H9 (cell line): ENCODE measurements at regions not wholly inside any gene's neighbourhood (a gene's known extent, or its start where the extent isn't known, plus 50 kb on each side); places are given as distances from the start of the nearest gene placed in this dataset.

Experiments used
- DNase-seq: peaks from one replicate; pipeline ENCODE4 v3.0.0-alpha.2; 2017
- H2AFZ ChIP-seq: one replicate; pipeline ENCODE4 v1.6.1; 2013; ENCODE audit warnings: mild to moderate bottlenecking, low read length, control low read depth, moderate library complexity
- H2AK5ac ChIP-seq: 2 replicates; pipeline ENCODE4 v1.6.1; 2013; ENCODE audit warnings: low read length, control low read depth, mixed read lengths; ENCODE audit not compliant: insufficient read length
- H2BK120ac ChIP-seq: one replicate; pipeline ENCODE4 v1.6.1; 2013; ENCODE audit warnings: low read depth, mild to moderate bottlenecking, low read length, control low read depth, inconsistent platforms; ENCODE audit not compliant: poor library complexity, severe bottlenecking
- H2BK12ac ChIP-seq: 2 replicates; pipeline ENCODE4 v1.6.1; 2013; ENCODE audit warnings: low read length, control low read depth, mixed read lengths, low read depth; ENCODE audit not compliant: insufficient read length
- H2BK15ac ChIP-seq: 2 replicates; pipeline ENCODE4 v1.6.1; 2013; ENCODE audit warnings: low read depth, low read length, control low read depth
- H2BK20ac ChIP-seq: one replicate; pipeline ENCODE4 v1.6.1; 2013; ENCODE audit warnings: low read depth, mild to moderate bottlenecking, low read length, control low read depth, inconsistent platforms; ENCODE audit not compliant: poor library complexity, severe bottlenecking
- H2BK5ac ChIP-seq: 2 replicates; pipeline ENCODE4 v1.6.1; 2013; ENCODE audit warnings: low read length, control low read depth, mixed read lengths; ENCODE audit not compliant: insufficient read length
- H3K14ac ChIP-seq: 2 replicates; pipeline ENCODE4 v1.6.1; 2013; ENCODE audit warnings: low read length, control low read depth; ENCODE audit not compliant: insufficient read depth
- H3K18ac ChIP-seq: 2 replicates; pipeline ENCODE4 v1.6.1; 2013; ENCODE audit warnings: low read depth, mild to moderate bottlenecking, mixed read lengths, low read length, control low read depth; ENCODE audit not compliant: insufficient read length
- H3K23ac ChIP-seq: 2 replicates; pipeline ENCODE4 v1.6.1; 2013; ENCODE audit warnings: low read length, control low read depth, mixed read lengths, low read depth; ENCODE audit not compliant: insufficient read length
- H3K23me2 ChIP-seq: 2 replicates; pipeline ENCODE4 v1.6.1; 2013; ENCODE audit warnings: low read depth, mild to moderate bottlenecking, mixed read lengths, low read length, control low read depth; ENCODE audit not compliant: insufficient read length, poor library complexity, severe bottlenecking
- H3K27ac ChIP-seq: 2 replicates; pipeline ENCODE4 v1.5.1; 2013; ENCODE audit warnings: low read length, control low read depth, mixed read lengths, low read depth; ENCODE audit not compliant: insufficient read length
- H3K27me3 ChIP-seq: 2 replicates; pipeline ENCODE4 v1.6.1; 2013; ENCODE audit warnings: low read length, control low read depth, inconsistent platforms; ENCODE audit not compliant: insufficient read depth
- H3K4ac ChIP-seq: 2 replicates; pipeline ENCODE4 v1.6.1; 2013; ENCODE audit warnings: low read depth, mild to moderate bottlenecking, control low read depth, inconsistent platforms, low read length, moderate library complexity
- H3K4me1 ChIP-seq: 2 replicates; pipeline ENCODE4 v1.6.1; 2013; ENCODE audit warnings: low read length, control low read depth, inconsistent platforms; ENCODE audit not compliant: insufficient read depth
- H3K4me2 ChIP-seq: 2 replicates; pipeline ENCODE4 v1.6.1; 2013; ENCODE audit warnings: low read length, control low read depth, mixed read lengths; ENCODE audit not compliant: insufficient read length, insufficient read depth
- H3K56ac ChIP-seq: 2 replicates; pipeline ENCODE4 v1.6.1; 2013; ENCODE audit warnings: low read depth, mild to moderate bottlenecking, mixed read lengths, low read length, control low read depth; ENCODE audit not compliant: insufficient read length
- H3K79me1 ChIP-seq: 2 replicates; pipeline ENCODE4 v1.6.1; 2013; ENCODE audit warnings: low read depth, mild to moderate bottlenecking, moderate library complexity, low read length, control low read depth, inconsistent platforms; ENCODE audit not compliant: insufficient read depth, poor library complexity, severe bottlenecking
- H3K79me2 ChIP-seq: 2 replicates; pipeline ENCODE4 v1.6.1; 2013; ENCODE audit warnings: low read length, control low read depth, inconsistent platforms; ENCODE audit not compliant: insufficient read depth
- H3K9ac ChIP-seq: 2 replicates; pipeline ENCODE4 v1.6.1; 2013; ENCODE audit warnings: low read length, control low read depth, mixed read lengths; ENCODE audit not compliant: insufficient read length; ENCODE audit errors: extremely low read depth
- H3K9me3 ChIP-seq: one replicate; pipeline ENCODE4 v1.6.1; 2013; ENCODE audit warnings: low read depth, low read length, inconsistent platforms; ENCODE audit not compliant: control insufficient read depth
- H3T11ph ChIP-seq: one replicate; pipeline ENCODE4 v1.6.1; 2013; ENCODE audit warnings: mild to moderate bottlenecking, low read length, control low read depth, inconsistent platforms
- H4K20me1 ChIP-seq: one replicate; pipeline ENCODE4 v1.6.1; 2013; ENCODE audit not compliant: control insufficient read depth, insufficient read length, insufficient read depth
- H4K5ac ChIP-seq: 2 replicates; pipeline ENCODE4 v1.6.1; 2013; ENCODE audit warnings: low read depth, mild to moderate bottlenecking, mixed read lengths, low read length, control low read depth; ENCODE audit not compliant: insufficient read length
- H4K8ac ChIP-seq: replicated peaks from 2 replicates; pipeline ENCODE4 v1.6.1; 2013; ENCODE audit warnings: low read length, control low read depth, mixed read lengths, low read depth; ENCODE audit not compliant: insufficient read length
- H4K91ac ChIP-seq: 2 replicates; pipeline ENCODE4 v1.6.1; 2013; ENCODE audit warnings: low read depth, mild to moderate bottlenecking, moderate library complexity, mixed read lengths, low read length, control low read depth; ENCODE audit not compliant: insufficient read length
- H3K27ac Mint-ChIP-seq, 3 experiments: 2 replicates in 2 of 3; 3 replicates in 1 of 3; pipeline ENCODE4 v1.8.0; 2020 to 2021; ENCODE audit warnings: mixed read lengths in 3 of 3, mild to moderate bottlenecking in 1 of 3, moderate library complexity in 1 of 3
- H3K27me3 Mint-ChIP-seq: 2 replicates; pipeline ENCODE4 v1.8.0; 2021; ENCODE audit warnings: low read depth, mild to moderate bottlenecking, moderate library complexity, mixed read lengths
- H3K36me3 Mint-ChIP-seq, 3 experiments: 2 replicates in 2 of 3; 3 replicates in 1 of 3; pipeline ENCODE4 v1.8.0; 2020 to 2021; ENCODE audit warnings: low read depth in 3 of 3, mixed read lengths in 3 of 3; ENCODE audit not compliant: insufficient read depth in 1 of 3
- H3K4me1 Mint-ChIP-seq, 2 experiments: 2 replicates each; pipeline ENCODE4 v1.8.0; 2020; ENCODE audit warnings: mixed read lengths in 2 of 2
- H3K4me3 Mint-ChIP-seq, 2 experiments: 2 replicates in 1 of 2; 3 replicates in 1 of 2; pipeline ENCODE4 v1.8.0; 2020 to 2021; ENCODE audit warnings: mild to moderate bottlenecking in 2 of 2, mixed read lengths in 2 of 2, moderate library complexity in 1 of 2
- H3K9me3 Mint-ChIP-seq, 2 experiments: 2 replicates in 1 of 2; 3 replicates in 1 of 2; pipeline ENCODE4 v1.8.0; 2020; ENCODE audit warnings: mild to moderate bottlenecking in 2 of 2, mixed read lengths in 2 of 2, moderate library complexity in 1 of 2
- WGBS: extraction: QIAGEN DNeasy Blood & Tissue Kit; methylation state at CpG from one replicate; pipeline ENCODE4 v1.1.7; 2013; ENCODE audit warnings: missing lambda C conversion rate, low lambda C conversion rate, mixed read lengths; ENCODE audit not compliant: insufficient read length; ENCODE audit errors: extremely low coverage; 5-methylcytosine and 5-hydroxymethylcytosine counted together
- TF ChIP-seq, protein P1 (sequence below): fragments of 200-600 bp; sonication (generic); conservative IDR thresholded peaks from 3 replicates; pipeline ENCODE4 v1.8.0; 2021; ENCODE audit warnings: antibody characterized with exemption, mild to moderate bottlenecking

DNA sequence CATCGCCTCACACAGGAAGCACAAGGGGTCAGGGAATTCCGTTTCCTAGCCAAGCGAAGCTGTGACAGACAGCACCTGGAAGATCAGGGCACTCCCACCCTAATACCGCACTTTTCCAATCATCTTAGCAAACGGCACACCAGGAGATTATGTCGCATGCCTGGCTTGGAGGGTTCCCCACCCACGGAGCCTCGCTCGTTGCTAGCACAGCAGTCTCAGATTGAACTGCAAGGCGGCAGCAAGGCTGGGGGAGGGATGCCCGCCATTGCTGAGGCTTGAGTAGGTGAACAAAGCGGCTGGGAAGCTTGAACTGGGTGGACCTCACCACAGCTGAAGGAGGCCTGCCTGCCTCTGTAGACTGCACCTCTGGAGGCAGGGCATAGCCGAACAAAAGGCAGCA is 384.8 kb downstream of the CNTN6 start:
- Histone ChIP-seq H2BK5ac (no peak overlapping the region), H2BK15ac (no peak overlapping the region), H4K5ac (no peak overlapping the region), H3K23ac (no peak overlapping the region), H3K9me3 (no peaks in the 10 kb centered on the region), H3K4ac (no peak overlapping the region), H4K20me1 (no peaks in the 10 kb centered on the region), H3K79me2 (no peaks in the 10 kb centered on the region), H2BK20ac (no peak overlapping the region), H3T11ph (no peak overlapping the region), H2BK120ac (no peak overlapping the region), H3K14ac (no peak overlapping the region), H3K23me2 (no peaks in the 10 kb centered on the region), H4K8ac (no peak overlapping the region), H3K4me1 (no peaks in the 10 kb centered on the region), H2BK12ac (no peak overlapping the region), H3K9ac (no peak overlapping the region), H3K56ac (no peak overlapping the region), H3K27me3 (no peaks in the 10 kb centered on the region), H3K79me1 (no peaks in the 10 kb centered on the region), H2AK5ac (no peak overlapping the region), H3K27ac (no peak overlapping the region), H3K4me2 (no peak overlapping the region), H4K91ac (no peak overlapping the region), H3K18ac (no peak overlapping the region), H2AFZ (no peak overlapping the region)
- H3K4me3 Mint-ChIP-seq = no peak overlapping the region
- H3K36me3 Mint-ChIP-seq = no peaks in the 10 kb centered on the region
- H3K4me1 Mint-ChIP-seq = peaks cover 0 to 3% of the 10 kb centered on the region in 2 experiments; a peak in 1 of 4 replicates
- no peak overlapping the region for H3K27ac Mint-ChIP-seq
- peaks cover 1% of the 10 kb centered on the region; the same call in 1 of the 2 replicates for H3K27me3 Mint-ChIP-seq
- WGBS = no CpG with 5 or more reads among the region's 13 CpGs
- peaks cover 0 to 2% of the 10 kb centered on the region in 2 experiments; a peak in 2 of 5 replicates for H3K9me3 Mint-ChIP-seq
- TF ChIP-seq, protein P1, sequence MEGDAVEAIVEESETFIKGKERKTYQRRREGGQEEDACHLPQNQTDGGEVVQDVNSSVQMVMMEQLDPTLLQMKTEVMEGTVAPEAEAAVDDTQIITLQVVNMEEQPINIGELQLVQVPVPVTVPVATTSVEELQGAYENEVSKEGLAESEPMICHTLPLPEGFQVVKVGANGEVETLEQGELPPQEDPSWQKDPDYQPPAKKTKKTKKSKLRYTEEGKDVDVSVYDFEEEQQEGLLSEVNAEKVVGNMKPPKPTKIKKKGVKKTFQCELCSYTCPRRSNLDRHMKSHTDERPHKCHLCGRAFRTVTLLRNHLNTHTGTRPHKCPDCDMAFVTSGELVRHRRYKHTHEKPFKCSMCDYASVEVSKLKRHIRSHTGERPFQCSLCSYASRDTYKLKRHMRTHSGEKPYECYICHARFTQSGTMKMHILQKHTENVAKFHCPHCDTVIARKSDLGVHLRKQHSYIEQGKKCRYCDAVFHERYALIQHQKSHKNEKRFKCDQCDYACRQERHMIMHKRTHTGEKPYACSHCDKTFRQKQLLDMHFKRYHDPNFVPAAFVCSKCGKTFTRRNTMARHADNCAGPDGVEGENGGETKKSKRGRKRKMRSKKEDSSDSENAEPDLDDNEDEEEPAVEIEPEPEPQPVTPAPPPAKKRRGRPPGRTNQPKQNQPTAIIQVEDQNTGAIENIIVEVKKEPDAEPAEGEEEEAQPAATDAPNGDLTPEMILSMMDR = no peak
- no peak for DNase-seq
